Breast epithelium (tissue), 3 donors: ENCODE measurements at regions not wholly inside any gene's neighbourhood (a gene's known extent, or its start where the extent isn't known, plus 50 kb on each side); places are given as distances from the start of the nearest gene placed in this dataset.

ENCODE experiments used
- POLR2AphosphoS5 ChIP-seq, 3 donors: sonication (generic); formaldehyde crosslinking; IDR thresholded peaks; one replicate each; pipeline ENCODE4 v1.6.1; 2017; ENCODE audit warnings: antibody characterized with exemption in 3 of 3
- TF ChIP-seq, protein P1 (sequence below), 3 donors: fragments of 450-650 bp; IDR thresholded peaks; one replicate each; pipeline ENCODE4 v1.5.1; 2016 to 2017; ENCODE audit warnings: antibody characterized with exemption in 3 of 3, mild to moderate bottlenecking in 3 of 3, moderate library complexity in 3 of 3

DNA sequence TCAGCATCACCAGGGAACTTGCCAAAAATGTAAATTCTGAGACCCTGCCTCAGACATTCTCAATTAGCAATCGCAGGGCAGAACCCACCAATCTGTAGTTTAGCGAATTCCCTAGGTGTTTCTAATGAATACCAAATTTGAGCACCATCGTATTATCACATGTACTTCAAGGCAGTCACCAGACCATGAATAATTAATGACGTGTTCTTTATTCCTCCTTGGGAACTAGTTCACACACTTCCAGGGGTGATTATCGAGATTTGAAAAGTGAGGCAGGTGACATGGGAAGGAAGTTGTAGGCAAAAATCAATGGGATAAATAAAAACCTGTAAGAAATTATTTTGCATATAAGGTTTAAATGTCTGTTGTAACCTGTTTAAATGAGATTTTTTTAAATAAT is 102.5 kb upstream of the CRIM1 start:
- TF ChIP-seq, protein P1, sequence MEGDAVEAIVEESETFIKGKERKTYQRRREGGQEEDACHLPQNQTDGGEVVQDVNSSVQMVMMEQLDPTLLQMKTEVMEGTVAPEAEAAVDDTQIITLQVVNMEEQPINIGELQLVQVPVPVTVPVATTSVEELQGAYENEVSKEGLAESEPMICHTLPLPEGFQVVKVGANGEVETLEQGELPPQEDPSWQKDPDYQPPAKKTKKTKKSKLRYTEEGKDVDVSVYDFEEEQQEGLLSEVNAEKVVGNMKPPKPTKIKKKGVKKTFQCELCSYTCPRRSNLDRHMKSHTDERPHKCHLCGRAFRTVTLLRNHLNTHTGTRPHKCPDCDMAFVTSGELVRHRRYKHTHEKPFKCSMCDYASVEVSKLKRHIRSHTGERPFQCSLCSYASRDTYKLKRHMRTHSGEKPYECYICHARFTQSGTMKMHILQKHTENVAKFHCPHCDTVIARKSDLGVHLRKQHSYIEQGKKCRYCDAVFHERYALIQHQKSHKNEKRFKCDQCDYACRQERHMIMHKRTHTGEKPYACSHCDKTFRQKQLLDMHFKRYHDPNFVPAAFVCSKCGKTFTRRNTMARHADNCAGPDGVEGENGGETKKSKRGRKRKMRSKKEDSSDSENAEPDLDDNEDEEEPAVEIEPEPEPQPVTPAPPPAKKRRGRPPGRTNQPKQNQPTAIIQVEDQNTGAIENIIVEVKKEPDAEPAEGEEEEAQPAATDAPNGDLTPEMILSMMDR (IDR thresholded peaks at IDR 0.05), result no peak
- no peak for TF ChIP-seq POLR2AphosphoS5 (IDR thresholded peaks at IDR 0.05)
